OCI-LY3 (cell line): ENCODE measurements at regions not wholly inside any gene's neighbourhood (a gene's known extent, or its start where the extent isn't known, plus 50 kb on each side); places are given as distances from the start of the nearest gene placed in this dataset.

Experiments used
- EZH2phosphoT487 ChIP-seq: fragments of 200-600 bp; shearing (Covaris generic); IDR thresholded peaks from 2 replicates; pipeline ENCODE4 v1.6.1; 2018; ENCODE audit warnings: antibody characterized with exemption, mixed run types, low read depth
- TF ChIP-seq, protein P1 (sequence below): fragments of 200-600, 300-600 bp; sonication (generic); IDR thresholded peaks from 2 replicates; pipeline ENCODE4 v1.5.1; 2014; ENCODE audit warnings: antibody characterized with exemption, low read length, low read depth

- TF ChIP-seq, protein P1, sequence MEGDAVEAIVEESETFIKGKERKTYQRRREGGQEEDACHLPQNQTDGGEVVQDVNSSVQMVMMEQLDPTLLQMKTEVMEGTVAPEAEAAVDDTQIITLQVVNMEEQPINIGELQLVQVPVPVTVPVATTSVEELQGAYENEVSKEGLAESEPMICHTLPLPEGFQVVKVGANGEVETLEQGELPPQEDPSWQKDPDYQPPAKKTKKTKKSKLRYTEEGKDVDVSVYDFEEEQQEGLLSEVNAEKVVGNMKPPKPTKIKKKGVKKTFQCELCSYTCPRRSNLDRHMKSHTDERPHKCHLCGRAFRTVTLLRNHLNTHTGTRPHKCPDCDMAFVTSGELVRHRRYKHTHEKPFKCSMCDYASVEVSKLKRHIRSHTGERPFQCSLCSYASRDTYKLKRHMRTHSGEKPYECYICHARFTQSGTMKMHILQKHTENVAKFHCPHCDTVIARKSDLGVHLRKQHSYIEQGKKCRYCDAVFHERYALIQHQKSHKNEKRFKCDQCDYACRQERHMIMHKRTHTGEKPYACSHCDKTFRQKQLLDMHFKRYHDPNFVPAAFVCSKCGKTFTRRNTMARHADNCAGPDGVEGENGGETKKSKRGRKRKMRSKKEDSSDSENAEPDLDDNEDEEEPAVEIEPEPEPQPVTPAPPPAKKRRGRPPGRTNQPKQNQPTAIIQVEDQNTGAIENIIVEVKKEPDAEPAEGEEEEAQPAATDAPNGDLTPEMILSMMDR: no peak
- TF ChIP-seq EZH2phosphoT487: no peak
Measured at GRCh38 chr9:14423815-14424261, 109.9 kb upstream of the NFIB start.
